T-helper 2 cell treated with Interferon-gamma antibody and Interleukin-4, amounts not matched to agents 100 ng/mL and 5 ng/mL, for 36 hours (primary cell): ENCODE measurements at regions not wholly inside any gene's neighbourhood (a gene's known extent, or its start where the extent isn't known, plus 50 kb on each side); places are given as distances from the start of the nearest gene placed in this dataset.

ENCODE experiments used
- intact Hi-C: fragments of 100-400 bp; cut with micrococcal nuclease; formaldehyde crosslinking; loops from one replicate; pipeline ENCODE4 v1.15.1; 2023

- intact Hi-C loops, result no loop called here
These were observed 462.9 kb downstream of the TXNL1 start for GRCh38 chr18:56175330-56176001.

DNA sequence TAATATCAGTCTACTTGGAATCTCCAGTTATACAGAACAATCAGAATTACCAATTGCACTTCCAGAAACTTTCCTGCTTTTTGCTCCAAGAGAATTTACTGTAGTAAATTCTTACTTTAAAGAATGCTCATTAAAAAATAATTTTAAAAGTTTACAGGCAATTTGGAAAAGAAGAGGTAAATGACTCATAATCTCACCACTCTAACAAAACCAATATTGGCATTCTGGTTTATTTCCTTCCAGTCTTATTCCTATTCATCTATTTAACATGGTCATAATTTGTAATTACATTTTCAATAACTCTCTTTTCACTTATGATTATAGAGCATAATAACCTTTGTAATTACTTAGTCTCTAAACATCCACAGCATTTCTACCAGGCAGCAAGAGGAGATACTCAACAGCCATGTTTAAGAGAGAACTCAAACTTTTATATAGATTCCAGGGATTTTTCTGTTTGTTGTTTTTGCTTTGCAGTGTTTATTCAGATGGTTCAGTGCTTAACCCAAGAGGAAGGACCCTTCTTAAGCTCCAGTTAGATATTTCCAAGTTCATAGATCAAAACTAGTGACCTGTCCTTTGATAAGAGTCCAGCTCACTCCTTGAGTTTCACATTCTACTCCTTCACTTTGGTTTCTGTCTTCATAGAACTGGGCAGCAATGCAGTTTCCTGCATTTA is 464.7 kb downstream of the TXNL1 start:
- intact Hi-C loops, result no loop called here

DNA sequence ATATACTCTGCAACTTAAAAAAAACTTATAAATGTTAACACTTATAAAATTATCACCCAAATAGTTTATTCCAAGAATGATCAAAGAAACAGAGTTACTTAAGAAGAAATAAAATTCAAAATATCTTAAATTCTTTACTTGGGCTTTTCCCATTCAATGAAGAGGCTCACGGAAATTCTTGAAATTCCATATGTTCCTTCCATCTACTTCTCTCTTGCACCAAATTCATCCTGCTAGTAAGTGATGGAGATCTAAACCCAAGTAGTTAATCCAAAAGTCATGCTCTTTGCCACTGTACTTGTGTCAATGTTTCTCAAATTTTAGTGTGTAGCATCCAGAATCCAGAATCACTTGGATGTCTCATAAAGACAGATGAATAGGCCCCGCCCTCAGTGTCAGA is 465.9 kb downstream of the TXNL1 start:
- intact Hi-C loops, result no loop called here

DNA sequence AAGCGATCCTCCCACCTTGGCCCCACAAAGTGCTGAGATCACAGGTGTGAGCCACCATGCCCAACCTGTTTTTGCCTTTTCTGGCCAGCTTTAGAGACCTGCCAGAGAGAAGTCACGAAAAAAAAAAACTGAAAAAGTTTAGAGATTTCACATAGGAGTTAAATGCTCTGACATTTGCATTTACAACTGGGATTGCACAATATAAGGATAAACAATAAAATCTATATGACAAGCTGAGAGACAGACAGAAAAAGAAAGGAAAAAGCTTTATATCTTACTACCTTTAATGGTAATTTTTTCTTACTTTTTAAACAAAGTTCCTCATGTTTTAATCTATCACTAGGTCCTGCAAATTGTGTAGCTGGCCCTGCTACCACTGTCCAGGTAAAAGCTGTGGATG is 466.5 kb downstream of the TXNL1 start:
- intact Hi-C loops, result no loop called here

DNA sequence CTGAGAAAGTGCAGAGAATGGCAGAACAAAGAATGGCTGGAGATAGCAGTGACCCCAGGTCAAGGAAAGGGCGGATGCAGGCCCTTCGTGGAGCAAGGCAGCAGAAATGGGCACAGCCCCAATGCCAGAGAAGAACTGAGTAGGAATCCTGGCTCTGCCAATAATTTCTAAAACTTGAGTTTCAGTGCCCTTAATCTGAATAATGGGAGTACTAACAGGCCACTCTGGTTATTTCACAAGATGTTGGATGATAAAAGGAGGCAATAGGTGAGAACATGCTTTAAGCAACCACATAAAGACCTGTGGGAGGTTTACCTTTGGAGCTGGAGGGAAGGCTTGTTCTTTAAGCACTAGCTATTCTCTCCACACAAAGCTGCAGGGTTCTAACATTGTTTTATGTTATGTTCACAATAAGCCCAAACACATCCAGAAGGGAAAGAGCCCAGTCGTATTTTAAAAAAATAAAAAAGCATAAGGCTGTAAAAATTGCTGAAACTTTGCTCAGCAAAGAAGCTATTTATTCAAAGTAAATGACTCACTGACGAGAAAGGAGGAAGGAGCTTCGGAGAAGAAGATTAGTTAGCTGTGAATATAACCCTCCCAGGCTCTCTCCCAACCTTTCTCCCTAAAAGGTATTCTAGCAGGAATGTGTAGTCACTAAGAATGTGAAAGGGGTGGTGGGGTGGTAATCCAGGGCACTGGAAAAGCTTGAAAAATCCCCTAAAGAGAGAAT is 470.2 kb downstream of the TXNL1 start:
- intact Hi-C loops, result no loop called here

GRCh38 chr18:56167366-56167765 is 471.0 kb downstream of the TXNL1 start:
- intact Hi-C loops, result no loop called here

- intact Hi-C loops, result no loop called here
These were observed 471.5 kb downstream of the TXNL1 start for GRCh38 chr18:56166914-56167313.

DNA sequence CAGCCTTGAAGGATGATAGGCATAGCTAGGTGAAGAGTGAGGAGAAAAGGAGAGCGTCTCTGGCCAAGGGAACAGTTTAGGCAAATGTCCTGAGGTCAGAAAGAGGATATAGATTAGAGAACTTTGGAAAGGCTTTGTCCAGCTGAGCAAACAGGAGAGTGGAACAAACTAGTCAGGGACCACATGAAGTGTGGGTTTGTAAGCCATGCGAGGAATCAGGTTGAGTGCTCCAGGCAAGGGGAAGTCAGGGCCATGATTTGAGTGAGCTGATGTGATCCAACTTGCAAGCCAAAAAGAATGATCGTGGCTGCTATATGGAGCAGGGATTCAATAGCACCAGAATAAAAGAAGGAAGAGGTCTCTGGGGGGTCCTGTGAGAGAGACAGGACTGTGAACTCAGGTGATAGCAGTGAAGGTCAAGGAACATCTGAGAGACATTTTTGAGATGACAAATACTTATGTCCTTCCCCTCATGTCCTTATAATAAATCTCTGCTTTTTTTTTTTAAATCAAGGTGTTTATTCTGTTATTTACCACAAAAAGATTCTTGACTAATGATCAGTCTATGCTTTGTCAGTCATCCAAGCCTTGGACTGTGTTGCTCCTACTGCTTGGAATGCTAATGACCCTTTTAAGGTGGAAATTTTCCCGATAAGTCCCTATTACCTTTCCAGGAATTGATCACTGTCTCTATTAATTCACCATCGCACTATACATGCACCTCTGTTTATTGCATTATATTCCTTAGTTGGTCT is 472.6 kb downstream of the TXNL1 start:
- intact Hi-C loops, result no loop called here

GRCh38 chr18:56162311-56163265 is 475.8 kb downstream of the TXNL1 start:
- intact Hi-C loops, result no loop called here

DNA sequence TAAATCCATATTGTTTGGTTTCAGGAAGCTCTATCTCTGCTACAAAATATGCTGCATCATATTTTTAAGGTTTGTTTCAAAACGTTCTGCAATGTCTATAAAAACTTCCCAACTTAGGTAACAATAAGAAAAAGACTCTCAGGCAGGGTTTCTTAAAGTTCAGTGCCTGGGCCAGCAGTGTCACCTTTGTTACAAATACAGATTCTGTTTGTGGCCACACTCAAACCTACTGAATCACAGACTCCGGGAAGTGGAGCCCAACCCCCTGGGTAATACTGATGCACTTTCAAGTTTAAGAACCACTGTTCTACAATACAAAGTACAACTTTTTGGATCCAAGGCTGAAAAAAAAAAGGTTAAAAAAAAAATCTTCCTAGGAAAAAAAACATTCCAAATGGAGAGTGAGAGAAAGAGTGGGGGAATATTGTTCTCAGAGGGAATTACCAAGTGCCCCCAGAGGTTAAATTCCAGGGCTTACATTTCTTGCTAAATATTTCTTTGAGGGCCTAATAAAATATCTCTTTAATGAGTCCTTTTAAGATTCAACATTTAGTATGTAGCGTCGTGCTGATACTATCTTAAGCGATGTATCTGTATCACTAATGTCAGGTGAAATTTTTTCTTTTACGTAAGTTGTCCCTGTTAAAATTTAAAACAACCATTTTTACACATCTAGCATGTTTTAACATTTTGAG is 476.7 kb downstream of the TXNL1 start:
- intact Hi-C loops, result no loop called here

- intact Hi-C loops, result no loop called here
These were observed 479.7 kb downstream of the TXNL1 start for GRCh38 chr18:56158676-56159075.

GRCh38 chr18:56157541-56157940 is 480.9 kb downstream of the TXNL1 start:
- intact Hi-C loops, result no loop called here

DNA sequence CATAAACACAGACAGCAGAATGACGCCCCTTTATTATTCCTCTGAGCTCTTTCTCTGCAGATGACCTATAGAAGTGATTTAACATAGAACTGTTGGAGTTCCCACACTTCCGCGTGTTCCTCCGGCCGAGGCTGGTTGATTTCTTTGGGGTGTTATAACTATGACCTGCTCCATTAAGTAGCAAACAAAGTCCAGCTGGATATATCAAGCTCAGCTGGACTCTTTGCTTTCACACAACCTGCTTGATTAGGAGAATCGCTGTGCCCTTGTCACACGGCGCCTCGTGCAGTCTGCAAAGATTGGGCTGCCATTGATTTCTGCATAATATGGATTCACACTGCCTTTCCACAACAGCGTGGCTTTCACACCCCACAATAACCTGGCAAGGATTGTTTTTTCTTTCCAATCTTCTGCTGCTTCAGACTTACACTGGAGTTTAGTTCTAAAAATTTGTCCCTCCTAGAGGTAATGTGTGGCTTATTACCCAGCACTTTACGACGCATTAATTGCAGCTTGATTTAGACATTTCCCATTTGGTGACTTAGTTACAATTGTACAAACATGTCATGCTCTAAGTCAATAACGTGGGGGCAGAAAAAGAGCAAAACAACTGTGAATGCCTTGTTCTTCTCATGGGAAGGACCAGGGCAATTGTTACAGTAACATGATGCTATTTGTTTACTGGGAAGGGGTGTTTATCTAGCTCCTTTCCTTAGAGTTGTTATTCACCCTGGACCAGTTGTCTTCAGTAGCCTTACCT is 485.7 kb downstream of the TXNL1 start:
- intact Hi-C loops, result no loop called here

GRCh38 chr18:56148373-56148772 is 490.0 kb downstream of the TXNL1 start:
- intact Hi-C loops, result no loop called here

GRCh38 chr18:56146565-56146964 is 491.8 kb downstream of the TXNL1 start:
- intact Hi-C loops, result no loop called here

DNA sequence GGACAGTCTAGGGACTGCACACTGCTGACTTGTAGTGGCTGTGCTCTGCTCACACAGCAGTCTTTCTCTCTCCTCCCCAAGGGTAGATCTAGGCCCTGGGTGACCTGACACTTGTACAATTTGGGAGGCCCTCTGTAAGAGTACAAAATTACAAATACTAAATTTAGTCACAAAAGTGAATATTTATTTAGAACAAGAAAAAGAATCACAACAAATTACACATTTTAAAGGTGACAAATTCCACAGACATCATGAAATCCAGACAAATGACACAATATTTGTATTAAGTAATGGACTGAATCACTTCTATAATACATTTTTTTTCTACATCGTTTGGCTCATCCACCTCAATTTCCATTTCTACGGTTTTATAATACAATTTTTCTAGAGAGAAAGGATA is 496.4 kb downstream of the TXNL1 start:
- intact Hi-C loops, result no loop called here

- intact Hi-C loops, result no loop called here
These were observed 498.6 kb downstream of the TXNL1 start for GRCh38 chr18:56139792-56140254.

- intact Hi-C loops, result no loop called here
These were observed 499.0 kb downstream of the TXNL1 start for GRCh38 chr18:56139372-56139771.

GRCh38 chr18:56136105-56136504 is 502.3 kb downstream of the TXNL1 start:
- intact Hi-C loops, result no loop called here
